Duodenal mucosa (tissue), 2 donors: ENCODE measurements at regions not wholly inside any gene's neighbourhood (a gene's known extent, or its start where the extent isn't known, plus 50 kb on each side); places are given as distances from the start of the nearest gene placed in this dataset.

Experiments used
- H3K27ac ChIP-seq: one replicate; pipeline ENCODE4 v1.7.0; 2013; ENCODE audit warnings: low read depth, low read length
- H3K27me3 ChIP-seq, 2 donors: one replicate each; pipeline ENCODE4 v1.7.0; 2013; ENCODE audit warnings: low read length in 2 of 2, control low read depth in 1 of 2; ENCODE audit not compliant: insufficient read depth in 2 of 2, control insufficient read depth in 1 of 2
- H3K36me3 ChIP-seq, 2 donors: one replicate each; pipeline ENCODE4 v1.7.0; 2013; ENCODE audit warnings: low read length in 2 of 2, control low read depth in 1 of 2; ENCODE audit not compliant: insufficient read depth in 2 of 2, control insufficient read depth in 1 of 2
- H3K4me1 ChIP-seq, 2 donors: one replicate each; pipeline ENCODE4 v1.7.0; 2013; ENCODE audit warnings: low read length in 2 of 2, control low read depth in 1 of 2; ENCODE audit not compliant: insufficient read depth in 2 of 2, control insufficient read depth in 1 of 2
- H3K4me3 ChIP-seq, 2 donors: one replicate each; pipeline ENCODE4 v1.7.0; 2013; ENCODE audit warnings: low read length in 2 of 2, low read depth in 1 of 2
- H3K9ac ChIP-seq, 2 donors: one replicate each; pipeline ENCODE4 v1.7.0; 2013; ENCODE audit warnings: low read length in 2 of 2, low read depth in 1 of 2
- H3K9me3 ChIP-seq, 2 donors: one replicate each; pipeline ENCODE4 v1.7.0; 2013; ENCODE audit warnings: low read length in 2 of 2, control low read depth in 1 of 2; ENCODE audit not compliant: control insufficient read depth in 1 of 2

- Histone ChIP-seq H3K9ac (no peak overlapping the region), H3K9me3 (peaks cover 0 to 7% of the 10 kb centered on the region in 2 donors), H3K4me3 (no peak overlapping the region), H3K27ac (no peak overlapping the region), H3K27me3 (no peaks in the 10 kb centered on the region), H3K4me1 (no peaks in the 10 kb centered on the region), H3K36me3 (no peaks in the 10 kb centered on the region)
These were observed 129.6 kb downstream of the EDN1 start for GRCh38 chr6:12419631-12420272.

DNA sequence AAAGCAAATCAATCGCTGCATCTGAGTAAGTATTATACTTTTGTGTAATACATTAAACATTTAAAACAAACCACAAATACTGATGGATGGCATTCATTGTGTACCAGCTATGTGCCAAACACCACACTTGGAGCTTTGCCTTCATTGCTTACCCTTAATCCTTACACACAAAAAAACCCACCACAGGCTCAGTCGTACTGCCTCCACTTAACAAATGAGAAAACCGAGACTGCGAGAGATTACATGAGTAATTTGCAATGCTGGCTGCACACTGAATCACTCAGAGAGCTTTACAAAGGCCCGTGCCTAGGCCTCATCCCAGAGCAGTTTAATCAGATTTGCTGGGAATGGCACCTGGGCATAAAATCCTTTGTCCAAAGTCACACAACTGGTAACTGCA, 130.5 kb downstream of the EDN1 start:
- Histone ChIP-seq H3K36me3 (no peaks in the 10 kb centered on the region), H3K27me3 (no peaks in the 10 kb centered on the region), H3K4me3 (no peak overlapping the region), H3K27ac (no peak overlapping the region), H3K4me1 (no peaks in the 10 kb centered on the region), H3K9me3 (peaks cover 0 to 7% of the 10 kb centered on the region in 2 donors), H3K9ac (no peak overlapping the region)

DNA sequence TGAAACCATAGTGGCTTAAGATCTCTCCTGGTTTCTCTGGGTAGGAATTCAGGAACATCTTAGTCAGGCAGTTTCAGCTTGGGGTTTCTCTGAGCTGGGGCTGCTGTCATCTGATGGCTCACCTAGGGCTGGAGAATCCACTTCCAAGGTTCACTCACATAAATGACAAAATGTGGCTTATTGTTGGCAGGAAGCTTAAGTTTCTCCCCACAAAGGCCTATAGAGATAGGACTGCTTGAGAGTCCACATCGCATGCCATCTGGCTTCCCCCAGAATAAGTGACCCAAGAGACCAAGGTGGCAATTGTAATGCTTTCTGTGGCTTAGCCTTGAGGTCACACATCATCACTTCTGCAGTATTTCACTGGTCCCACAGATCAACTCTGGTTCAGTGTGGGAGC, 131.4 kb downstream of the EDN1 start:
- no peaks in the 10 kb centered on the region for H3K27me3 ChIP-seq
- peaks cover 0 to 7% of the 10 kb centered on the region in 2 donors for H3K9me3 ChIP-seq
- H3K36me3 ChIP-seq, result no peaks in the 10 kb centered on the region
- H3K27ac ChIP-seq, result no peak overlapping the region
- H3K9ac ChIP-seq, result no peak overlapping the region
- no peaks in the 10 kb centered on the region for H3K4me1 ChIP-seq
- no peak overlapping the region for H3K4me3 ChIP-seq

- no peak overlapping the region for H3K27ac ChIP-seq
- H3K9ac ChIP-seq, result no peak overlapping the region
These were observed 132.7 kb downstream of the EDN1 start for GRCh38 chr6:12422848-12423247.

GRCh38 chr6:12423832-12424231, 133.7 kb downstream of the EDN1 start:
- H3K27ac ChIP-seq, result no peak overlapping the region
- H3K9ac ChIP-seq, result no peak overlapping the region
- peaks cover 0 to 4% of the 10 kb centered on the region in 2 donors for H3K9me3 ChIP-seq
- no peaks in the 10 kb centered on the region for H3K27me3 ChIP-seq
- no peak overlapping the region for H3K4me3 ChIP-seq
- no peaks in the 10 kb centered on the region for H3K36me3 ChIP-seq
- H3K4me1 ChIP-seq, result no peaks in the 10 kb centered on the region

More at GRCh38 chr6:12422848-12423247, 132.7 kb downstream of the EDN1 start:
- no peaks in the 10 kb centered on the region for H3K27me3 ChIP-seq
- H3K9me3 ChIP-seq, result peaks cover 0 to 5% of the 10 kb centered on the region in 2 donors
- no peaks in the 10 kb centered on the region for H3K36me3 ChIP-seq
- no peak overlapping the region for H3K4me3 ChIP-seq
- no peaks in the 10 kb centered on the region for H3K4me1 ChIP-seq

- Histone ChIP-seq H3K4me1 (no peaks in the 10 kb centered on the region), H3K27ac (no peak overlapping the region)
These were observed 136.0 kb downstream of the EDN1 start for GRCh38 chr6:12426121-12426520.

GRCh38 chr6:12431023-12431422, 140.9 kb downstream of the EDN1 start:
- Histone ChIP-seq H3K9me3 (no peaks in the 10 kb centered on the region), H3K4me3 (no peak overlapping the region), H3K36me3 (no peaks in the 10 kb centered on the region), H3K9ac (no peak overlapping the region), H3K27ac (no peak overlapping the region), H3K27me3 (no peaks in the 10 kb centered on the region), H3K4me1 (peaks cover 0 to 2% of the 10 kb centered on the region in 2 donors)

More at GRCh38 chr6:12426121-12426520, 136.0 kb downstream of the EDN1 start:
- Histone ChIP-seq H3K9ac (no peak overlapping the region), H3K9me3 (no peaks in the 10 kb centered on the region), H3K4me3 (no peak overlapping the region), H3K36me3 (no peaks in the 10 kb centered on the region), H3K27me3 (no peaks in the 10 kb centered on the region)

GRCh38 chr6:12436224-12436623, 146.1 kb downstream of the EDN1 start:
- no peak overlapping the region for H3K4me3 ChIP-seq
- H3K27me3 ChIP-seq, result no peaks in the 10 kb centered on the region
- H3K9me3 ChIP-seq, result no peaks in the 10 kb centered on the region
- peaks cover 0 to 13% of the 10 kb centered on the region in 2 donors for H3K4me1 ChIP-seq
- H3K36me3 ChIP-seq, result no peaks in the 10 kb centered on the region
- H3K9ac ChIP-seq, result no peak overlapping the region
- no peak overlapping the region for H3K27ac ChIP-seq

DNA sequence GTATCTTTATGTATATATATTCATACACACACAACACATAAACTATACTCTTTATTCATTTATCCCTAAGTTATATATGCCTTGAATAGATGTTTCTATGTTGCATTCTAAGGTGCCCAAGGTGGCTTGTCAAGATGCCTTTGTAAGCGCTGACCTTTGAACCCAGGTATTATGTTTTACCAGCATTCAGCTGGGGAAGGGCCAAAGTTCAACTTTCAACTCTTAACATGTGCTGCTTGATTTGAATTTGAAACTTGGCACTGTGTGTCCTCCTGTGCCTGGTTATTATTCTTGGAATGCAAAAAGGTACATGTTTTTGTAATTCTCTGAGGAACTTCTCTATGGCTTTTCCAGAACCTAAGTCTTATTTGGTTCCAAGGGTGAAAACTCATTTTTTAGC, 146.5 kb downstream of the EDN1 start:
- H3K36me3 ChIP-seq, result no peaks in the 10 kb centered on the region
- no peaks in the 10 kb centered on the region for H3K9me3 ChIP-seq
- no peak overlapping the region for H3K4me3 ChIP-seq
- H3K9ac ChIP-seq, result no peak overlapping the region
- H3K27ac ChIP-seq, result no peak overlapping the region
- H3K4me1 ChIP-seq, result peaks cover 0 to 13% of the 10 kb centered on the region in 2 donors
- H3K27me3 ChIP-seq, result no peaks in the 10 kb centered on the region

- Histone ChIP-seq H3K9me3 (no peaks in the 10 kb centered on the region), H3K4me1 (peaks cover 0 to 13% of the 10 kb centered on the region in 2 donors), H3K4me3 (no peak overlapping the region), H3K36me3 (no peaks in the 10 kb centered on the region), H3K9ac (no peak overlapping the region), H3K27me3 (no peaks in the 10 kb centered on the region), H3K27ac (no peak overlapping the region)
These were observed 149.1 kb downstream of the EDN1 start for GRCh38 chr6:12439296-12439695.
